ENCODE measurements at regions not wholly inside any gene's neighbourhood (a gene's known extent, or its start where the extent isn't known, plus 50 kb on each side); places are given as distances from the start of the nearest gene placed in this dataset.

DNA sequence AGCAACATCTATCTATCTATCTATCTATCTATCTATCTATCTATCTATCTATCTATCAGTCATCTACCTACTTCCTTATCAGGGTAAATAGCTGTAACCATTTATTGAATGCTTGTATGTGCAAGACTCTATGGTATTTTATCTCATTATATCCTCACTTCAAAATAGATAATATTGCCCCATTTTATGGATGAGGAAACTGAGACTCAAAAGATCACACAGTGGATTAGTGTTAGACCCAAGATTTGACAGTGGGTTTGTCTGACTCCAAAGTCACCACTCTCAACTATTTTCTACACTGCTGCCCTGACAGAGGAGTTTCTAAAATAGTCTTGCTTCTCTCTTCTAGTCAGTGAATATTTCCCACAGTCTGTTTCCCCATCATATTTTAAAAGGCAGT is 94.3 kb upstream of the NR3C1 start:
- TF ChIP-seq CTCF (conservative IDR thresholded peaks at IDR 0.05; ENCODE audit: low read length), result no peak
- no peak for TF ChIP-seq EZH2phosphoT487 (IDR thresholded peaks at IDR 0.05; ENCODE audit: borderline replicate concordance)
